ENCODE measurements at regions not wholly inside any gene's neighbourhood (a gene's known extent, or its start where the extent isn't known, plus 50 kb on each side); places are given as distances from the start of the nearest gene placed in this dataset.

DNA sequence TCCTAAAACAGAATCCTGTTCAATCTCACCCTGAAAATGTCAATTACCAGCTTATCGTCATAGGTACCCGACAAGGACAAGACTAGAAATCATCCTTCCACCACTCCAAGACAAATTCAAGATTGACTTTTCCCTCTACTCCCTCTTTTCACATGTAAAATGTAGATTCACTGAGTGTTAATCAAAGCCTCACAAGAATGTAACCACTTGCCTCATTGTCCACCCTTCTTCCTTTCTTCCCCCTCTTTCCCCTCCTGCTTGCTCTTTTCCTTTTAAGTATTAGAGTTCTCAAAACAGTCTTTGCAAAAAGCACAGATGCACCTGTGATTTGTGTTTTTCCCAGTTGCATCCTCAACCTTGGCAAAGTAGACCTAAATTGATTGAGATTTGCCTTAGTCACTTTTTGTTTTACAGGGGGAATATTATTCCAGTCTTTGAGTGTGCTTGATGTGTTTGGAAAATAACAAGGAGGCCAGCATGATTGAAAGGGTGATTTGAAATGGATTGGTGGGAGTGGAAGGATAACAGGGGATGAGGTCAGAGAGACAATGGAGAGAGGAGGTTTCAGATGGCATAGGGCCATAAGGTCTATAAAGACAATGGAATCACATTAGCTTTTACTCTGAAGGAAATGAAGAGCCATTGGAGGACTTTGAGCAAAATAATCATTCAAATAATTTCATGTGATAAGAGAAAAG lies 231.3 kb upstream of the TYRP1 start:
- TF ChIP-seq, protein P1, sequence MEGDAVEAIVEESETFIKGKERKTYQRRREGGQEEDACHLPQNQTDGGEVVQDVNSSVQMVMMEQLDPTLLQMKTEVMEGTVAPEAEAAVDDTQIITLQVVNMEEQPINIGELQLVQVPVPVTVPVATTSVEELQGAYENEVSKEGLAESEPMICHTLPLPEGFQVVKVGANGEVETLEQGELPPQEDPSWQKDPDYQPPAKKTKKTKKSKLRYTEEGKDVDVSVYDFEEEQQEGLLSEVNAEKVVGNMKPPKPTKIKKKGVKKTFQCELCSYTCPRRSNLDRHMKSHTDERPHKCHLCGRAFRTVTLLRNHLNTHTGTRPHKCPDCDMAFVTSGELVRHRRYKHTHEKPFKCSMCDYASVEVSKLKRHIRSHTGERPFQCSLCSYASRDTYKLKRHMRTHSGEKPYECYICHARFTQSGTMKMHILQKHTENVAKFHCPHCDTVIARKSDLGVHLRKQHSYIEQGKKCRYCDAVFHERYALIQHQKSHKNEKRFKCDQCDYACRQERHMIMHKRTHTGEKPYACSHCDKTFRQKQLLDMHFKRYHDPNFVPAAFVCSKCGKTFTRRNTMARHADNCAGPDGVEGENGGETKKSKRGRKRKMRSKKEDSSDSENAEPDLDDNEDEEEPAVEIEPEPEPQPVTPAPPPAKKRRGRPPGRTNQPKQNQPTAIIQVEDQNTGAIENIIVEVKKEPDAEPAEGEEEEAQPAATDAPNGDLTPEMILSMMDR (IDR thresholded peaks at IDR 0.05), result no peak
- TF ChIP-seq POLR2AphosphoS5 (IDR thresholded peaks at IDR 0.05) (no peak), POLR2A (IDR thresholded peaks at IDR 0.05) (no peak)

Data from suprapubic skin (tissue), 4 donors.